Common myeloid progenitor, CD34-positive (primary cell): ENCODE measurements at regions not wholly inside any gene's neighbourhood (a gene's known extent, or its start where the extent isn't known, plus 50 kb on each side); places are given as distances from the start of the nearest gene placed in this dataset.
A peak's percentile ranks its signal among the peaks of the same experiment; 100 is the strongest.
"Not testable (repeated sequence)": the region's sequence is repeated elsewhere in the genome, so short reads cannot be mapped to it uniquely, and the experiment has no call there.

Experiments used
- CTCF ChIA-PET: fragments of 350-600 bp; sonication (Branson Sonifier 250); formaldehyde crosslinking; loops from one replicate; lab custom pipeline; 2021; ENCODE audit warnings: antibody characterized with exemption; lab: Charles Lee
- POLR2A ChIA-PET: fragments of 350-600 bp; sonication (Branson Sonifier 250); formaldehyde crosslinking; loops from one replicate; lab custom pipeline; 2021; ENCODE audit warnings: antibody characterized with exemption; lab: Charles Lee
- DNase-seq, 3 donors: peaks; one replicate each; pipeline versions ENCODE4 v3.0.0 to v3.0.0-alpha.2; 2013
- H3K27ac ChIP-seq, 2 experiments: 1 replicate in 1 of 2; 2 replicates in 1 of 2; pipeline ENCODE4 v1.7.0; 2013; ENCODE audit warnings: inconsistent platforms in 2 of 2, low read length in 2 of 2, mild to moderate bottlenecking in 2 of 2, low read depth in 1 of 2, moderate library complexity in 1 of 2; ENCODE audit not compliant: severe bottlenecking in 2 of 2, insufficient read depth in 1 of 2, poor library complexity in 1 of 2
- H3K27me3 ChIP-seq, 5 experiments: replicated peaks in 2 of 5; 1 replicate in 3 of 5; 2 replicates in 2 of 5; pipeline versions ENCODE4 v1.6.1 to v1.7.0; 2013; ENCODE audit warnings: low read length in 4 of 5, mild to moderate bottlenecking in 2 of 5, moderate library complexity in 2 of 5, inconsistent platforms in 1 of 5; ENCODE audit not compliant: insufficient read depth in 5 of 5, control insufficient read depth in 4 of 5
- H3K36me3 ChIP-seq, 4 experiments: 1 replicate in 2 of 4; 2 replicates in 2 of 4; pipeline versions ENCODE4 v1.6.1 to v1.7.0; 2013; ENCODE audit warnings: low read length in 3 of 4, control low read depth in 1 of 4, mild to moderate bottlenecking in 1 of 4; ENCODE audit not compliant: control insufficient read depth in 4 of 4, insufficient read depth in 4 of 4
- H3K4me1 ChIP-seq, 4 experiments: 1 replicate in 3 of 4; 2 replicates in 1 of 4; pipeline versions ENCODE4 v1.6.1 to v1.7.1; 2013; ENCODE audit warnings: low read length in 3 of 4, mild to moderate bottlenecking in 3 of 4, control low read depth in 1 of 4, inconsistent platforms in 1 of 4, moderate library complexity in 1 of 4; ENCODE audit not compliant: control insufficient read depth in 4 of 4, insufficient read depth in 4 of 4; ENCODE audit errors: control extremely low read depth in 1 of 4
- H3K4me3 ChIP-seq, 7 experiments: 1 replicate in 4 of 7; 2 replicates in 3 of 7; pipeline versions ENCODE4 v1.5.1 to v1.7.0; 2013; ENCODE audit warnings: mild to moderate bottlenecking in 7 of 7, low read length in 6 of 7, moderate library complexity in 6 of 7, inconsistent platforms in 2 of 7, low read depth in 2 of 7, control low read depth in 1 of 7; ENCODE audit not compliant: insufficient read depth in 4 of 7, control insufficient read depth in 1 of 7; ENCODE audit errors: extremely low read depth in 1 of 7
- H3K9me3 ChIP-seq, 5 experiments: 1 replicate in 4 of 5; 2 replicates in 1 of 5; pipeline versions ENCODE4 v1.6.1 to v1.7.1; 2013; ENCODE audit warnings: low read length in 4 of 5, mild to moderate bottlenecking in 2 of 5, inconsistent platforms in 1 of 5, low read depth in 1 of 5, moderate library complexity in 1 of 5; ENCODE audit not compliant: control insufficient read depth in 4 of 5, insufficient read depth in 2 of 5; ENCODE audit errors: control extremely low read depth in 1 of 5
- WGBS: methylation state at CpG from one replicate; pipeline ENCODE4 v1.1.5; 2013; ENCODE audit not compliant: insufficient coverage; 5-methylcytosine and 5-hydroxymethylcytosine counted together

DNA sequence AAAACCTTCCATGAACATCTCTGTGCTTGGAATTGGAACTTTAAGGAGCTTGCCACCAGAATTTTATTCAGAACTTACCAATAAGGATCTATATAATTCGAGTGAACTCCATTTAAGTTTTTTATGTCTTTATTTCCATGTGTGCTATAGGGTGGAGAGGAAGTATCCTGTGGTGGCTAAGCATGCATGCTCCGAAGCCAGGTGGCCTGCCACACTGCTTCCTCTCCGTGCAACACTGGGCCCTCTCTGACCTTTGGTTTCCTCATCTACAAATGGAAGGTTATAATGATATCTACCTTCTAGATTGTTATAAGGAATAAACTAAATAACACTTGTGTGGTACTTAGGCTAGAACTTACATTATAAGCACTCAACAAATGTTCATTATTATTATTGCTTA, 382.1 kb downstream of the PTPRC start:
- H3K36me3 ChIP-seq: no peaks in the 10 kb centered on the region
- H3K27me3 ChIP-seq: no peaks in the 10 kb centered on the region
- H3K27ac ChIP-seq: no peak overlapping the region
- peak in 2 of 3 donors; percentile 31 to 51 for DNase-seq
- ChIA-PET POLR2A (no interaction called here), CTCF (interaction anchor here (0.6 kb wide), 1 partner anchor 1675 kb away, joined by 3 read pairs; no protein-coding TSS in a partner anchor)
- peak overlapping the region in 1 of 7 experiments; percentile 1 for H3K4me3 ChIP-seq
- H3K9me3 ChIP-seq: peaks cover 0 to 8% (median 0%) of the 10 kb centered on the region in 5 experiments
- WGBS: no CpG with 5 or more reads among the region's 3 CpGs
- H3K4me1 ChIP-seq: peaks cover 4 to 20% (median 8%) of the 10 kb centered on the region in 4 experiments

DNA sequence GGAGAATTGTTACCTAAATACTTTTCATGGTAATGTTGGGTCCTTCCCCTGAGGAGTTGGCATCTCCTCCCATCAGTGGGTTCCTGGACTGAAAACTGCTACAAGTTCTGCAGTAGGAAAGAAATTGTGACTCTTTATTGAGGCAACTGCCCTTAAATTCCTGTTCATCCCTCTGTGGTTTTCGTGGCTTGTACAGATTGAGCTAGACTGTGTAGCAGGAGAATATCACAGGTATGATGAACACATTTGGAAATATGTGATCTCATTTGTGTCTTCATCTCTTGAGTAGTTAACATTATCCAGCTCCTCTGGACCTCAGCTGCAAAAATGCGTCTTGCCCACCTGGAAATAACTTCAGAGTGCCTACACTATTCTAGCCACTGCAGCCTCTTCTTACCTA, 390.6 kb downstream of the PTPRC start:
- ChIA-PET CTCF (interaction anchor here (1.3 kb wide), 1 partner anchor 10 kb away, joined by 4 read pairs; no protein-coding TSS in a partner anchor), POLR2A (no interaction called here)
- H3K27ac ChIP-seq: no peak overlapping the region
- no peaks in the 10 kb centered on the region for H3K27me3 ChIP-seq
- H3K9me3 ChIP-seq: peaks cover 0 to 9% (median 6%) of the 10 kb centered on the region in 5 experiments
- peaks cover 0 to 22% (median 13%) of the 10 kb centered on the region in 4 experiments for H3K4me1 ChIP-seq
- H3K4me3 ChIP-seq: no peak overlapping the region
- DNase-seq: peak in 2 of 3 donors; percentile 23 to 38
- peaks cover 0 to 4% (median 2%) of the 10 kb centered on the region in 4 experiments for H3K36me3 ChIP-seq
- WGBS: 86% methylated on average over 2 of the region's 2 CpGs

DNA sequence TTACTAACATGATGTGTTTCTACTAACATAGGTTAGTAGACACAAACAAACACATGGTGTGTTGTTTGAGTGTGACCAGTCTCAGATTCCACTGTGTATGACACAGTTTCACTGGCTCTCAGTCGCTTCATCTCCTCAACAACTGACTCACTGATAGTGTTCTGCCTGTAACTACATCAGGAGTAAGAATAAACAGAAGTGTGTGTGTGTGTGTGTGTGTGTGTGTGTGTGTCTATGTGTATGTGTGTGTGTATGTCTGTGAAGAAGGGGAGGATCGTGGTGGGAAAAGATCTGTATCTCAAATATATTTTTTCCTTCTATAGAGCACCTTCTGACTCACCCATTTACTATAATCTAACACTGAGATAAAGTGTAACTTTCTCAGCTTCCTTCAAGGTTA, 391.0 kb downstream of the PTPRC start:
- DNase-seq: peak in 2 of 3 donors; percentile 35 to 58
- Histone ChIP-seq H3K36me3 (peaks cover 0 to 4% (median 2%) of the 10 kb centered on the region in 4 experiments), H3K4me1 (peaks cover 0 to 22% (median 13%) of the 10 kb centered on the region in 4 experiments), H3K9me3 (peaks cover 0 to 9% (median 6%) of the 10 kb centered on the region in 5 experiments), H3K4me3 (no peak overlapping the region), H3K27ac (no peak overlapping the region), H3K27me3 (no peaks in the 10 kb centered on the region)
- POLR2A ChIA-PET: interaction anchor here (0.6 kb wide), 1 partner anchor 410 kb away, joined by 3 read pairs; no protein-coding TSS in a partner anchor
- no CpG with 5 or more reads among the region's 2 CpGs for WGBS
- CTCF ChIA-PET: interaction anchor here (1.3 kb wide), 1 partner anchor 9 kb away, joined by 4 read pairs; no protein-coding TSS in a partner anchor

DNA sequence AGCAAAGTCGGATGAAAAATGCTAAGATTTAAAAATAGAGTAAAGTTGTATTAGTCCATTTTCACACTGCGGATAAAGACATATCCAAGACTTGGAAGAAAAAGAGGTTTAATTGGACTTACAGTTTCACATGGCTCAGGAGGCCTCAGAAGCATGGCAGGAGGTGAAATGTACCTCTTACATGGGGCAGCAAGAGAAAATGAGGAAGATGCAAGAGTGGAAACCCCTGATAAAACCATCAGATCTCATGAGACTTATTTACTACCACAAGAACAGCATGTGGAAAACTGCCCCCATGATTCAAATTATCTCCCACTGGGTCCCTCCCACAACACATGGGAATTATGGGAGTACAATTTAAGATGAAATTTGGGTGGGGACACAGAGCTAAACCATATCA, 391.7 kb downstream of the PTPRC start:
- POLR2A ChIA-PET, H3K27ac ChIP-seq, H3K27me3 ChIP-seq, CTCF ChIA-PET, H3K36me3 ChIP-seq, H3K9me3 ChIP-seq, H3K4me3 ChIP-seq: not testable (repeated sequence)
- DNase-seq: peak in 2 of 3 donors; percentile 18 to 27
- 94% methylated on average over 2 of the region's 2 CpGs for WGBS
- H3K4me1 ChIP-seq: peaks cover 0 to 24% (median 14%) of the 10 kb centered on the region in 4 experiments

DNA sequence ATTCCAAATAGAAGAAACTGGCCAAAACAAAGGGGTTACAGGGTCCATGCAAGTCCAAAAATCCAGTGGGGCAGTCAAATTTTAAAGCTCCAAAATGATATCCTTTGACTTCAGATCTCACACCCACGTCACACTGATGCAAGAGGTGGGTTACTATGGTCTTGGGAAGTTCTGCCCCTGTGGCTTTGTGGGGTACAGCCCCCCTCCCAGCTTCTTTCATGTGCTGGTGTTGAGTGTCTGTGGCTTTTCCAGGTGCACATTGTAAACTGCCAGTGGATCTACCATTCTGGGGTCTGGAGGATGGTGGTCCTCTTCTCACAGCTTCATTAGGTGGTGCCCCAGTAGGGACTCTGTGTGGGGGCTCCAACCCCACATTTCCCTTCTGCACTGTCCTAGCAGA, 392.3 kb downstream of the PTPRC start:
- POLR2A ChIA-PET, DNase-seq, H3K9me3 ChIP-seq, H3K4me3 ChIP-seq, CTCF ChIA-PET, H3K27me3 ChIP-seq, H3K36me3 ChIP-seq, H3K27ac ChIP-seq: not testable (repeated sequence)
- H3K4me1 ChIP-seq: peaks cover 0 to 24% (median 14%) of the 10 kb centered on the region in 4 experiments
- 100% methylated on average over 1 of the region's 1 CpG for WGBS

DNA sequence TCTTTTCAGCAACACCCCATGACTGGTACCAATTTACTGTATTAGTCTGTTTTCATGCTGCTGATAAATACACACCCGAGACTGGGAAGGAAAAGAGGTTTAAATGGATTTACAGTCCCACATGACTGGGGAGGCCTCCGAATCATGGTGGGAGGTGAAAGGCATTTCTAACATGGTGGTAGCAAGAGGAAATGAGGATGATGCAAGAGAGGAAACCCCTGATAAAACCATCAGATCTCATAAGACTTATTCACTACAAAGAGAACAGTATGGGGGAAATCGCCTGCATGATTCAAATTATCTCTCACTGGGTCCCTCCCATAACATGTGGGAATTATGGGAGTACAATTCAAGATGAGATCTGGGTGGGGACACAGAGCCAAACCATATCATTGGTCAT, 393.6 kb downstream of the PTPRC start:
- H3K27me3 ChIP-seq, CTCF ChIA-PET, H3K4me3 ChIP-seq, POLR2A ChIA-PET, H3K27ac ChIP-seq, H3K36me3 ChIP-seq, H3K9me3 ChIP-seq: not testable (repeated sequence)
- no CpG with 5 or more reads among the region's 3 CpGs for WGBS
- DNase-seq: peak in 2 of 3 donors; percentile 43 to 60
- H3K4me1 ChIP-seq: peaks cover 0 to 24% (median 14%) of the 10 kb centered on the region in 4 experiments

DNA sequence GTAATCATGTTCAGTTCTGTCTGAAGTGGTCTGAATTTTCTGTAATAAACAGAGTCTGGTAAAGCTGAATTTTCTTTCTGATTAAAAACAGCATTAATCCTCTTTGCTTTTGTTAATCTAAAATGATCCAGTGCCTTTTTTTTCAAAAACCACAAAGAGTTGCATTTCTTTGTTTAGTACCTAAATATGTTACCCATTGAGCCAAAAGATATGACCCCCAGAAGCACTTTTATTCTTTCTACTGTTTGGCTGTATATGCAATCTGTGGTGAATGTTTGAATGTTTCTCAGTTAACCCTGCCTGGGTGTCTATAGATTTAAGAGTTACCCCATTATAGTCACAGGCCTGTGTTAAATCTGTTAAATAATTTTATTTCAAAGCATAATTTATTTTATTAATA, 394.8 kb downstream of the PTPRC start:
- POLR2A ChIA-PET: no interaction called here
- H3K27me3 ChIP-seq: no peaks in the 10 kb centered on the region
- peaks cover 0 to 9% (median 5%) of the 10 kb centered on the region in 5 experiments for H3K9me3 ChIP-seq
- CTCF ChIA-PET: no interaction called here
- peaks cover 2 to 34% (median 13%) of the 10 kb centered on the region in 4 experiments for H3K4me1 ChIP-seq
- peak overlapping the region in 1 of 7 experiments; percentile 12 for H3K4me3 ChIP-seq
- H3K27ac ChIP-seq: no peak overlapping the region
- DNase-seq: peak in 2 of 3 donors; percentile 17 to 53
- peaks cover 0 to 8% (median 2%) of the 10 kb centered on the region in 4 experiments for H3K36me3 ChIP-seq
